ENCODE measurements at regions not wholly inside any gene's neighbourhood (a gene's known extent, or its start where the extent isn't known, plus 50 kb on each side); places are given as distances from the start of the nearest gene placed in this dataset.

DNA sequence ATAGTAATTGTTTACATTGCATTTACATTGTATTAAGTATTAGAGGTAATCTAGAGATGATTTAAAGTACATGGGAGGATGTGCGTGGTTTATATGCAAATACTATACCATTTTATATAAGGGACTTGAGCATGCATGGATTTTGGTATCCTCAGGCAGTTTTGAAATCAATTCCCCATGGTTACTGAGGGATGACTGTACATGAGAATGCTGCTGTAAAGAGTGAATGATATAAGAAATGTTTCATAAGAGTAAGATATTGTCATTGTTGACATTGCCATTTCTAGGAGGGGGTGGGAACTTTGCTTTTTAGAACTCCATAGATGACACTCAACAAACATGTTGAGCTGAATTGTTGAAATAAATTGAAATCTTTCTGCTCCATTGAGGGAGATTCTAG is 185.0 kb downstream of the SEMA6A start:
- no peak overlapping the region for H3K27ac Mint-ChIP-seq
- H3K9me3 Mint-ChIP-seq (ENCODE audit: low read depth), result no peaks in the 10 kb centered on the region
- CTCF ChIA-PET, result no interaction called here
- DNase-seq (no peak), ATAC-seq (no peak)
- H3K4me3 Mint-ChIP-seq, result no peak overlapping the region
- no peaks in the 10 kb centered on the region for H3K36me3 Mint-ChIP-seq
- H3K4me1 Mint-ChIP-seq, result no peaks in the 10 kb centered on the region
- H3K27me3 Mint-ChIP-seq, result no peaks in the 10 kb centered on the region

GRCh38 chr5:116388564-116389258 is 185.9 kb downstream of the SEMA6A start:
- no peaks in the 10 kb centered on the region for H3K4me1 Mint-ChIP-seq
- no peaks in the 10 kb centered on the region for H3K36me3 Mint-ChIP-seq
- H3K9me3 Mint-ChIP-seq (ENCODE audit: low read depth), result no peaks in the 10 kb centered on the region
- no peak overlapping the region for H3K27ac Mint-ChIP-seq
- no peak for DNase-seq
- H3K4me3 Mint-ChIP-seq, result no peak overlapping the region
- H3K27me3 Mint-ChIP-seq, result no peaks in the 10 kb centered on the region
- no peak for ATAC-seq
- CTCF ChIA-PET, result no interaction called here

- Mint-ChIP-seq H3K9me3 (ENCODE audit: low read depth) (no peaks in the 10 kb centered on the region), H3K4me1 (no peaks in the 10 kb centered on the region), H3K27ac (no peak overlapping the region), H3K36me3 (no peaks in the 10 kb centered on the region), H3K27me3 (no peaks in the 10 kb centered on the region), H3K4me3 (no peak overlapping the region)
- CTCF ChIA-PET, result no interaction called here
- ATAC-seq, result no peak
- no peak for DNase-seq
Measured at GRCh38 chr5:116387738-116388137, 186.9 kb downstream of the SEMA6A start.

- no peak overlapping the region for H3K27ac Mint-ChIP-seq
- no peaks in the 10 kb centered on the region for H3K27me3 Mint-ChIP-seq
- H3K9me3 Mint-ChIP-seq (ENCODE audit: low read depth), result no peaks in the 10 kb centered on the region
- DNase-seq (no peak), ATAC-seq (no peak)
- no peaks in the 10 kb centered on the region for H3K36me3 Mint-ChIP-seq
- H3K4me1 Mint-ChIP-seq, result no peaks in the 10 kb centered on the region
- H3K4me3 Mint-ChIP-seq, result no peak overlapping the region
- CTCF ChIA-PET, result no interaction called here
Measured at GRCh38 chr5:116386633-116387032, 188.0 kb downstream of the SEMA6A start.

DNA sequence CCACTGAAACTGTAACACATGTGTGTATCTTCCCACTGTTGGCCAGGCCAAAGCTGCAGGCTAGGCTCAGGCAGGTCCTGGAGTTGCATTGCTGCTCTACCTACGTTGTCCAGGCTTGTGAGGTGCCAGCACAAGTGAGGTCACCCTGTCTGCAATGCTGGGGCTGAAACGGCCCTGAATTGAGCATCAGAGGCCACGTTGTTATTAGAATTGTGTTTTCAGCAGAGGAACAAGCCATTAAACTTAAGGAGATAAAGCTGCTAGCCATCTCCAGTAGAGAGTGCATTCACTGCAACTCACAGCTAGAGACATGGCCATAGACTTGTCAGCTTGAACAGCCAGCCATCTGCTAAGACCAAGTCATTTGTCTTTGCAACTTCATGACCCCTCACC is 191.8 kb downstream of the SEMA6A start:
- Mint-ChIP-seq H3K9me3 (ENCODE audit: low read depth) (no peaks in the 10 kb centered on the region), H3K36me3 (no peaks in the 10 kb centered on the region), H3K27ac (no peak overlapping the region), H3K4me3 (no peak overlapping the region), H3K4me1 (no peaks in the 10 kb centered on the region), H3K27me3 (no peaks in the 10 kb centered on the region)
- CTCF ChIA-PET, result no interaction called here
- DNase-seq (no peak), ATAC-seq (no peak)

DNA sequence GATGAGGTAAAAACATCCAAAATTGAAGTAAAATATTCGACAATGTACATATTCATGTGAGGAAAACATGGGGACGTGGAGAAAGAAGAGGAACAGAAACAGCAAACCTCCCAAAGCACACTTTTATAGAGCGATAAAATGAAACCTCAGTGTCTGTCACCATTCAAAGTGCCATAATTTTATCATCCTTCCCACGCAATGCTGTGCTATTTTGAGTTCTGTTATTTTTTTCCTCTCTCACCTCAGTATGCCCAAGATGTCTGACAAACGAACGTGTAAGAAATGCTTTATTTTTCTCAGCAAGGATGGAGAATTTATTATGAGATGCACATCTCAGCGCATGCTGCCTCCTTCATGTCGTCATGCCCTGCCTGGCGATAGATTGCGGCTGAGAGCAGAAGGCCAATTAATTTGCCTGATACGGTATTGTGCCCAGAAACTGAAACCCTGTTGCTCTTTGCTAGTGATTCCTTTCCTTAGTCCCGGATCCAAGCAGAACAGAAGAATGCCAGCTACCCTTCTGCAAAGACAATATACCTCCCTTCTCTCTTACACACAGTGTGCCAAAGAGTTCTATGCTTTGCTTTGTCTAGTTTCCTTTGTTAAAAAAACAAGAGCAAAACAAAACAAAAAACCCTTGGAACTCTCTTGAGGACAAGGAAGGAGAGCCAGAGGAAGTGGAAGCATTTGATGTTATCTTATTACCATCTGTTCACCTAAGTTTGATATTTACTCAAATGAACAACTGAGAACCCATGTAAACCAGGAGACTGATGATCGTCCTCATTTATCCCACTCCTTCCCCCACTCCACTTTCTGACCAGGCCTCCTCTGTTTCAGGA is 192.4 kb downstream of the SEMA6A start:
- CTCF ChIA-PET, result no interaction called here
- Mint-ChIP-seq H3K9me3 (ENCODE audit: low read depth) (no peaks in the 10 kb centered on the region), H3K27ac (no peak overlapping the region), H3K4me1 (no peaks in the 10 kb centered on the region), H3K27me3 (no peaks in the 10 kb centered on the region), H3K36me3 (no peaks in the 10 kb centered on the region), H3K4me3 (no peak overlapping the region)
- DNase-seq (no peak), ATAC-seq (no peak)

- Mint-ChIP-seq H3K27ac (no peak overlapping the region), H3K9me3 (ENCODE audit: low read depth) (no peaks in the 10 kb centered on the region), H3K27me3 (no peaks in the 10 kb centered on the region), H3K36me3 (no peaks in the 10 kb centered on the region), H3K4me1 (no peaks in the 10 kb centered on the region), H3K4me3 (no peak overlapping the region)
- no peak for DNase-seq
- ATAC-seq, result no peak
- CTCF ChIA-PET, result no interaction called here
Measured at GRCh38 chr5:116381201-116381600, 193.4 kb downstream of the SEMA6A start.

DNA sequence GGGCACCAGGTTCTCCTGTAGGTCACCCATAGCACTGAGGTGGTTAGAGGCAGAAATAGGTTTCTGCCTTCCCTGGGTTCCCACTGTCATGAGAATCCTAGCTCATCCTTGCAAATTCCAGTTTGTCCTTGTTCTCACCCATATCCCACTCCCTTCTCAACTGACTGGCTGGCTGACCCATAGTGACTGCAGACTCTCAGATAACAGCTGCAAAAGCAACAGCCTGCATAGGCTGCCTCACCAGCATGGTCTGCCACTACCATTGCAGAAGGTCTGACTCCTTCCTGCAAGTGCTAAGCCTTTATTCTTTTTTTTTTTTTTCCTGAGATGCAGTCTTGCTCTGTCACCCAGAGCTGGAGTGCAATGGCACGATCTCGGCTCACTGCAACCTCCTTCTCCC is 194.0 kb downstream of the SEMA6A start:
- CTCF ChIA-PET, result no interaction called here
- Mint-ChIP-seq H3K36me3 (no peaks in the 10 kb centered on the region), H3K4me1 (no peaks in the 10 kb centered on the region), H3K27ac (no peak overlapping the region), H3K9me3 (ENCODE audit: low read depth) (no peaks in the 10 kb centered on the region), H3K27me3 (no peaks in the 10 kb centered on the region), H3K4me3 (no peak overlapping the region)
- DNase-seq (no peak), ATAC-seq (no peak)

DNA sequence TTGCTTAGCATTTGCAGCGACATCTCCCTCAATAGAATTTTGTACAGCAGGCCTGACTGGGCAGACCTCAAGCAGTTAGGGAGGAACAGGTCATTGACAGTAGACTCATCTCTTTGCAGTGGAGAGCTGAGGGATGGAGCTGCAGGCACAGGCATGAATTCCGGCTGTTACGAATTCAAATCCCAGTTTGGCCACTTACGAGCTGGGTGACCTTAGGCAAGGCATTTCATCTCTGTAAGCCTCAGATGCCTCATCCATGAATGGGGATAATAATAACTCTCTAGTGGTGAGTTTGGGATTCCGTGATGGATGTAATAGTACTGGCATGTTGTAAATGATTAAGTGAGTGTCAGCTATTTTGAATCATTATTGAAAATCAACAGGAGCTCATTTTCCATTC is 195.3 kb downstream of the SEMA6A start:
- Mint-ChIP-seq H3K9me3 (ENCODE audit: low read depth) (no peaks in the 10 kb centered on the region), H3K4me3 (no peak overlapping the region), H3K4me1 (no peaks in the 10 kb centered on the region), H3K27me3 (no peaks in the 10 kb centered on the region), H3K36me3 (no peaks in the 10 kb centered on the region), H3K27ac (no peak overlapping the region)
- DNase-seq (no peak), ATAC-seq (no peak)
- CTCF ChIA-PET, result no interaction called here

- no peaks in the 10 kb centered on the region for H3K27me3 Mint-ChIP-seq
Measured at GRCh38 chr5:116378777-116379121, 195.9 kb downstream of the SEMA6A start.

DNA sequence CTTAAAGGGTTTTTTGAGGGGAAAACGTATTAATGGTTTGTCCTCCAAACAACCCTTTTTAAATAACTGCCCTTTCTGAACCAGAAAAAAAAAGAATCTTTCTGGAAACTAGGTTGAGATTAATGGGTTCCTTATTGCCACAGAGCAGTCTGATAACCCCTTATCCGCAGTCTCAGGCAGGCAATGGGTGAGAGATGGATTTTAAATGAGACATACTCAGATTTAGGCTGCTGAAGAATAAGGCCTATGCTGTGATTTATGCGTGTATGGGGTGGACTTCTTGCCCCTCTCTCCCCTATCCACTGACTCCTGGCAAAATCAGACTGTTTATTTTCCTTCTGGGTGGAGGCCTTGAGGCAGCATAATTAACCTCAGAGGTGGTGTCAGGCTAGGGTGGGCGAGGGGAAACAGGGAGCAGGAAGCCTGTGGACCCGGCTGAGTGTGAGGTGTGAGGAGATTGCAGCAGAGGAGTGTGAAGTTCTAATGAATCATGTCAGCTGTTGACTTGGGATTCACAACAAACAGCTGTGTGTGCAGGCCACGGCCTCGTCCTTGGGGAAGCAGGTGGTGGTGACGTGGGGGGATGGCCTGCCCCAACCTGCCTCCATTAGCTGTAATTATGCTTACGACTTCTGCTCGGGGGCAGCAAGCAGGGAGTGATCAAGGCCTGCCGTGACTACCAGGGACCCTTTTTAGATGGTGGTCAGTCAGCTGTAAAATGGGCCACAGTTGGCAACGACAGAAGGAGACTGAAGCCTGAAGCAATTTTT is 196.4 kb downstream of the SEMA6A start:
- ATAC-seq (no peak), DNase-seq (no peak)
- Mint-ChIP-seq H3K36me3 (no peaks in the 10 kb centered on the region), H3K4me3 (no peak overlapping the region), H3K9me3 (ENCODE audit: low read depth) (no peaks in the 10 kb centered on the region), H3K27me3 (no peaks in the 10 kb centered on the region), H3K27ac (no peak overlapping the region), H3K4me1 (no peaks in the 10 kb centered on the region)
- CTCF ChIA-PET, result no interaction called here

More at GRCh38 chr5:116378777-116379121, 195.9 kb downstream of the SEMA6A start:
- H3K36me3 Mint-ChIP-seq, result no peaks in the 10 kb centered on the region
- CTCF ChIA-PET, result no interaction called here
- H3K4me1 Mint-ChIP-seq, result no peaks in the 10 kb centered on the region
- no peak overlapping the region for H3K27ac Mint-ChIP-seq
- H3K9me3 Mint-ChIP-seq (ENCODE audit: low read depth), result no peaks in the 10 kb centered on the region
- no peak for ATAC-seq
- DNase-seq, result no peak
- H3K4me3 Mint-ChIP-seq, result no peak overlapping the region

DNA sequence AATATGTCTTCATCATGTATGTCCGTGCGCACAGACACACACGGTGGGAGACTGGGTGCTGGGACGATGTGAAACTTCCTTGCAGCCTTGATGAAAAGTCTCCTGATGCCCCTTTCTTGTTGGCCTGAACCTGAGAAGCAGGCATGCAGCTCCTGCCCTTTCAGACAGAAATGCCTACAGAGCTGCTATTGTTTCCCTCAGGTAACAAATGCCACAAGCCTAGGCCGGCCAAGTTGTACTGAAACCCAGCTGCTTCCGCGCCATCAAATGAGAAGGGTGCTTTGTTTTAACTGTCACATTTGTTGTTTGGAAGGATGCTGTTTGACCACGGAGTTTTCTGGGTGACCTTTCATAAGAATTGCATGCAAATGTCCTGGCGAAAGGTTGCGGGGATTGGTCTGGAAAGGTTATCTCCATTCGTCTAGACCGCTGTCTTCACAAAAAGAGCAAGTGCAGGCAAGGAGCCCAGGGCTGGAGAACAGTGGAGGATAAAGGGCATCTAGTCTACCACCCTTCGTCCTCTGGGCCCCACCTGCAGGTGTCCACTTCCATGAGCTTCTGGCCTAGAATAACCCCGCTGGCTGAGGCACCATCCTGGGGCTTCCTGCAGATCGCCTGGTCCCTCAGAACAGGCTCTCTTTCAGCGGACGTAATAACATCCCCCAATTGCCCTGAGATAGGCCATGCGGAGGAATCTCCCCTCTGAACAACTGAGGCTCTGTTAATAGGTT is 197.2 kb downstream of the SEMA6A start:
- no peaks in the 10 kb centered on the region for H3K4me1 Mint-ChIP-seq
- no peak overlapping the region for H3K4me3 Mint-ChIP-seq
- no peak for DNase-seq
- no peak for ATAC-seq
- no peak overlapping the region for H3K27ac Mint-ChIP-seq
- H3K27me3 Mint-ChIP-seq, result no peaks in the 10 kb centered on the region
- no peaks in the 10 kb centered on the region for H3K36me3 Mint-ChIP-seq
- CTCF ChIA-PET, result no interaction called here
- H3K9me3 Mint-ChIP-seq (ENCODE audit: low read depth), result no peaks in the 10 kb centered on the region

GRCh38 chr5:116375926-116376325 is 198.7 kb downstream of the SEMA6A start:
- CTCF ChIA-PET, result no interaction called here
- Mint-ChIP-seq H3K4me3 (no peak overlapping the region), H3K36me3 (no peaks in the 10 kb centered on the region), H3K9me3 (ENCODE audit: low read depth) (no peaks in the 10 kb centered on the region), H3K27ac (no peak overlapping the region), H3K4me1 (no peaks in the 10 kb centered on the region), H3K27me3 (no peaks in the 10 kb centered on the region)
- no peak for DNase-seq
- no peak for ATAC-seq

Measured in activated CD8-positive, alpha-beta memory T cell treated with anti-CD3 and anti-CD28 coated beads, Interleukin-2, amount 10 ng/mL, durations not matched to agents 7 days and 5 days (primary cell).